ENCODE measurements at regions not wholly inside any gene's neighbourhood (a gene's known extent, or its start where the extent isn't known, plus 50 kb on each side); places are given as distances from the start of the nearest gene placed in this dataset.

GRCh38 chr3:29083676-29084075 lies 197.2 kb upstream of the RBMS3 start:
- H3K36me3 ChIP-seq (ENCODE audit: insufficient read depth): no peaks in the 10 kb centered on the region
- TF ChIP-seq CTCF (conservative IDR thresholded peaks at IDR 0.05; ENCODE audit: low read depth, low read length): no peak
- H3K27me3 ChIP-seq (ENCODE audit: insufficient read depth, low read depth): no peaks in the 10 kb centered on the region
- no peak overlapping the region for H3K4me3 ChIP-seq (IDR thresholded peaks at IDR 0.05; ENCODE audit: insufficient read depth, low read depth, low read length)
- H3K79me2 ChIP-seq (ENCODE audit: insufficient read depth, low read depth): no peaks in the 10 kb centered on the region
- no peak overlapping the region for H2AFZ ChIP-seq (ENCODE audit: low read depth)
- H3K9ac ChIP-seq: no peak overlapping the region
- H3K4me2 ChIP-seq: no peak overlapping the region
- H3K27ac ChIP-seq: no peak overlapping the region
- H3K4me1 ChIP-seq (ENCODE audit: low read depth, poor library complexity, severe bottlenecking): no peaks in the 10 kb centered on the region
- H4K20me1 ChIP-seq (ENCODE audit: insufficient read depth): no peaks in the 10 kb centered on the region

GRCh38 chr3:29088579-29088978 lies 192.3 kb upstream of the RBMS3 start:
- Histone ChIP-seq H3K79me2 (ENCODE audit: insufficient read depth, low read depth) (no peaks in the 10 kb centered on the region), H3K4me3 (IDR thresholded peaks at IDR 0.05; ENCODE audit: insufficient read depth, low read depth, low read length) (no peak overlapping the region), H4K20me1 (ENCODE audit: insufficient read depth) (no peaks in the 10 kb centered on the region), H3K27me3 (ENCODE audit: insufficient read depth, low read depth) (no peaks in the 10 kb centered on the region), H3K9ac (no peak overlapping the region), H3K4me1 (ENCODE audit: low read depth, poor library complexity, severe bottlenecking) (no peaks in the 10 kb centered on the region), H3K36me3 (ENCODE audit: insufficient read depth) (no peaks in the 10 kb centered on the region), H3K27ac (no peak overlapping the region), H2AFZ (ENCODE audit: low read depth) (no peak overlapping the region), H3K4me2 (no peak overlapping the region)
- no peak for TF ChIP-seq CTCF (conservative IDR thresholded peaks at IDR 0.05; ENCODE audit: low read depth, low read length)

- Histone ChIP-seq H3K4me1 (ENCODE audit: low read depth, poor library complexity, severe bottlenecking) (no peaks in the 10 kb centered on the region), H3K36me3 (ENCODE audit: insufficient read depth) (no peaks in the 10 kb centered on the region), H3K27ac (no peak overlapping the region), H4K20me1 (ENCODE audit: insufficient read depth) (no peaks in the 10 kb centered on the region), H3K27me3 (ENCODE audit: insufficient read depth, low read depth) (no peaks in the 10 kb centered on the region), H3K4me2 (no peak overlapping the region), H3K79me2 (ENCODE audit: insufficient read depth, low read depth) (no peaks in the 10 kb centered on the region), H3K4me3 (IDR thresholded peaks at IDR 0.05; ENCODE audit: insufficient read depth, low read depth, low read length) (no peak overlapping the region), H2AFZ (ENCODE audit: low read depth) (no peak overlapping the region), H3K9ac (no peak overlapping the region)
- no peak for TF ChIP-seq CTCF (conservative IDR thresholded peaks at IDR 0.05; ENCODE audit: low read depth, low read length)
Measured at GRCh38 chr3:29090912-29091597, 189.8 kb upstream of the RBMS3 start.

- no peaks in the 10 kb centered on the region for H3K36me3 ChIP-seq (ENCODE audit: insufficient read depth)
- no peaks in the 10 kb centered on the region for H3K79me2 ChIP-seq (ENCODE audit: insufficient read depth, low read depth)
- no peak overlapping the region for H2AFZ ChIP-seq (ENCODE audit: low read depth)
Measured at GRCh38 chr3:29091599-29092189, 189.2 kb upstream of the RBMS3 start.

More at GRCh38 chr3:29091599-29092189, 189.2 kb upstream of the RBMS3 start:
- Histone ChIP-seq H3K4me2 (no peak overlapping the region), H3K9ac (no peak overlapping the region), H4K20me1 (ENCODE audit: insufficient read depth) (no peaks in the 10 kb centered on the region), H3K4me1 (ENCODE audit: low read depth, poor library complexity, severe bottlenecking) (no peaks in the 10 kb centered on the region), H3K27ac (no peak overlapping the region), H3K4me3 (IDR thresholded peaks at IDR 0.05; ENCODE audit: insufficient read depth, low read depth, low read length) (no peak overlapping the region), H3K27me3 (ENCODE audit: insufficient read depth, low read depth) (no peaks in the 10 kb centered on the region)
- no peak for TF ChIP-seq CTCF (conservative IDR thresholded peaks at IDR 0.05; ENCODE audit: low read depth, low read length)
